HEK293 (cell line): ENCODE measurements at regions not wholly inside any gene's neighbourhood (a gene's known extent, or its start where the extent isn't known, plus 50 kb on each side); places are given as distances from the start of the nearest gene placed in this dataset.

ENCODE experiments used
- SP2 ChIP-seq: fragments of 450-650 bp; formaldehyde crosslinking; IDR thresholded peaks from 2 replicates; pipeline ENCODE4 v1.5.1; 2016; ENCODE audit warnings: missing biosample characterization, missing genetic modification characterization
- ZNF184 ChIP-seq: fragments of 450-650 bp; IDR thresholded peaks from 2 replicates; pipeline ENCODE4 v1.5.1; 2018; ENCODE audit warnings: missing biosample characterization, mild to moderate bottlenecking, missing genetic modification characterization
- ZNF341 ChIP-seq: fragments of 450-650 bp; formaldehyde crosslinking; IDR thresholded peaks from 2 replicates; pipeline ENCODE4; 2016; ENCODE audit warnings: low read depth, missing biosample characterization, missing genetic modification characterization
- TF ChIP-seq, protein P1 (sequence below): fragments of 450-650 bp; formaldehyde crosslinking; IDR thresholded peaks from 2 replicates; pipeline ENCODE4 v1.5.1; 2016; ENCODE audit warnings: missing biosample characterization, missing genetic modification characterization

GRCh38 chr17:53950207-53950857 lies 127.6 kb downstream of the KIF2B start:
- TF ChIP-seq, protein P1, sequence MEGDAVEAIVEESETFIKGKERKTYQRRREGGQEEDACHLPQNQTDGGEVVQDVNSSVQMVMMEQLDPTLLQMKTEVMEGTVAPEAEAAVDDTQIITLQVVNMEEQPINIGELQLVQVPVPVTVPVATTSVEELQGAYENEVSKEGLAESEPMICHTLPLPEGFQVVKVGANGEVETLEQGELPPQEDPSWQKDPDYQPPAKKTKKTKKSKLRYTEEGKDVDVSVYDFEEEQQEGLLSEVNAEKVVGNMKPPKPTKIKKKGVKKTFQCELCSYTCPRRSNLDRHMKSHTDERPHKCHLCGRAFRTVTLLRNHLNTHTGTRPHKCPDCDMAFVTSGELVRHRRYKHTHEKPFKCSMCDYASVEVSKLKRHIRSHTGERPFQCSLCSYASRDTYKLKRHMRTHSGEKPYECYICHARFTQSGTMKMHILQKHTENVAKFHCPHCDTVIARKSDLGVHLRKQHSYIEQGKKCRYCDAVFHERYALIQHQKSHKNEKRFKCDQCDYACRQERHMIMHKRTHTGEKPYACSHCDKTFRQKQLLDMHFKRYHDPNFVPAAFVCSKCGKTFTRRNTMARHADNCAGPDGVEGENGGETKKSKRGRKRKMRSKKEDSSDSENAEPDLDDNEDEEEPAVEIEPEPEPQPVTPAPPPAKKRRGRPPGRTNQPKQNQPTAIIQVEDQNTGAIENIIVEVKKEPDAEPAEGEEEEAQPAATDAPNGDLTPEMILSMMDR (tag by site-specific recombination), result no peak
- no peak for TF ChIP-seq ZNF341 (tag by site-specific recombination)
- no peak for TF ChIP-seq SP2 (tag by site-specific recombination)
- TF ChIP-seq ZNF184, result no peak
